Peyer's patch (tissue), 4 donors: ENCODE measurements at regions not wholly inside any gene's neighbourhood (a gene's known extent, or its start where the extent isn't known, plus 50 kb on each side); places are given as distances from the start of the nearest gene placed in this dataset.

ENCODE experiments used
- CTCF ChIP-seq, 6 experiments: fragments of 450-650 bp in 4 of 6; fragments of 200-600 bp in 2 of 6; sonication (generic) in 1 of 6; IDR thresholded peaks; one replicate each; pipeline ENCODE4 v1.5.1; 2017 to 2019; ENCODE audit warnings: antibody characterized with exemption in 6 of 6, mild to moderate bottlenecking in 3 of 6, moderate library complexity in 1 of 6
- POLR2A ChIP-seq, 2 donors: fragments of 450-650 bp; IDR thresholded peaks; one replicate each; pipeline ENCODE4 v1.5.1; 2017; ENCODE audit warnings: antibody characterized with exemption in 2 of 2, mild to moderate bottlenecking in 2 of 2, moderate library complexity in 2 of 2

- no peak for TF ChIP-seq POLR2A (IDR thresholded peaks at IDR 0.05)
- no peak for TF ChIP-seq CTCF (IDR thresholded peaks at IDR 0.05)
Observed at GRCh38 chr11:103848686-103849085, 187.8 kb upstream of the DDI1 start.
